HG03457 (cell line): ENCODE measurements at regions not wholly inside any gene's neighbourhood (a gene's known extent, or its start where the extent isn't known, plus 50 kb on each side); places are given as distances from the start of the nearest gene placed in this dataset.
"Not testable (repeated sequence)": the region's sequence is repeated elsewhere in the genome, so short reads cannot be mapped to it uniquely, and the experiment has no call there.

ENCODE experiments used
- ATAC-seq: cut with Tn5 transposase; IDR thresholded peaks from one replicate; pipeline ENCODE4 v1.9.1; 2021; ENCODE audit warnings: moderate number of reproducible peaks; ENCODE audit not compliant: unreplicated experiment

DNA sequence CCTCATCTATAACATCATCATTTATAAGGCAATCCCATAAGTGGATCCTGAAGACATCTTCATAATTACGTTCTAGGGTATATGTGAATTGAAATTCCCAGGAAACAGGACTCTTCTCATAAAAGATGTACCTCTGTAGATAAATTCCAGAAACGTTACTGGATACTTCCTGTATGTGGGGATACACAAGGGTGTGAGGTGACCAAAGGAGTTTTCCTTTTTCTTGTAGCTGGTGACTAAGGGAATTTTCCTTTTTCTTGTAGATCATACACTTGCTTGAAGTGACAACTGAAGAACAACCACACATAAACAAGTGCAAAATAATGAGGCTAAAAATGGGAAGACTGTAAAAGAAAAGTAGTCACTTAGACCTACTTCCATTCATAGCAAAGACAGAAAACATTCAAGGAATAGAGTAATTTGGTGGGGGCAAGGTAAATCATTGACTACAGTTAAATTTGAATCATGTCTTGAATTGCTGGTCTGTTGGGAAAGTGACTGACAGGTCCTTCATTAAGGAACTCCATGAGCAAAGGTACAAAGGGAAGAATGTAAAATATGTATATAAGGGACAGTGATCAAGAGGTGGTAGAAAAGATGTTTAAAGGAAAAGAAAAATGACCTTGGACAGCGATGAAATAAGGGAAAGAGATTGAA lies 53.2 kb upstream of the UBE2E3 start:
- ATAC-seq = no peak

DNA sequence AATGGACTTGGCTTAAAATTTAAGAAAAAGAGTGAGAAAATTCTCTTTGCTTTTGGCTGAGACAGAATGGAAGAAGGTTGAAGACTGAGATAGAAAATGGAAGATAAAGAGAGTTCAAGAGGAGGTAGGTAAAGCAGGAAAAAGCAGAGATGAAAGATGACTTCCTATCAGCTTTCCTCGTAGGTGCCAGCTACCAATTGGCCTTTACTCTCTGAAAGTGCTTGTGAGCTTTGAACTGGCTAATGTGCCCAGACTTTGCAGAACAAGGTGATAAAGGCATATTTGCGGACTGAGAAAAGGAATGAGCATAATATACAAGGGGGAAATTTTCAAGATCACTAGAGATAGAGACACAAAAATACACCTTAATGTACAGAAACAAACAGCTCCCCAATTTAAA lies 54.7 kb upstream of the UBE2E3 start:
- no peak for ATAC-seq

DNA sequence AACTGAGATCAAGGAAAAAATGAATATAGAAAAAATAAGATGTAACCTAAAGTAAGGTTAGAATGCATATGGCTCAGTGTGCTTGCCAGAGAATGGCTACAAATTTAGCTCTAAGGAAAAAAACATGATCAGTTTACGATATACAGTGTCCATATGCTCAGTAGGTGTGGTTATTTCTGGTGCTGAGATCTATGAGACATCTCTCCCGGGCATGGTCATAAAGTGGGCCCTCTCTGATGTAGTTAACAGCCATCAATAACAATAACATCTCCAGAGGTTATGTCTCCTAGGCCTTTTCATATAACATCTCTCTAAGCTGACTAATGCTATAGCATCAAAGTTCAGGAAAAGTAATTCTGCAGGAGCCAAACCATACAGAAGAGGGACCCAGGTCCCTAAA lies 56.3 kb upstream of the UBE2E3 start:
- ATAC-seq = no peak

DNA sequence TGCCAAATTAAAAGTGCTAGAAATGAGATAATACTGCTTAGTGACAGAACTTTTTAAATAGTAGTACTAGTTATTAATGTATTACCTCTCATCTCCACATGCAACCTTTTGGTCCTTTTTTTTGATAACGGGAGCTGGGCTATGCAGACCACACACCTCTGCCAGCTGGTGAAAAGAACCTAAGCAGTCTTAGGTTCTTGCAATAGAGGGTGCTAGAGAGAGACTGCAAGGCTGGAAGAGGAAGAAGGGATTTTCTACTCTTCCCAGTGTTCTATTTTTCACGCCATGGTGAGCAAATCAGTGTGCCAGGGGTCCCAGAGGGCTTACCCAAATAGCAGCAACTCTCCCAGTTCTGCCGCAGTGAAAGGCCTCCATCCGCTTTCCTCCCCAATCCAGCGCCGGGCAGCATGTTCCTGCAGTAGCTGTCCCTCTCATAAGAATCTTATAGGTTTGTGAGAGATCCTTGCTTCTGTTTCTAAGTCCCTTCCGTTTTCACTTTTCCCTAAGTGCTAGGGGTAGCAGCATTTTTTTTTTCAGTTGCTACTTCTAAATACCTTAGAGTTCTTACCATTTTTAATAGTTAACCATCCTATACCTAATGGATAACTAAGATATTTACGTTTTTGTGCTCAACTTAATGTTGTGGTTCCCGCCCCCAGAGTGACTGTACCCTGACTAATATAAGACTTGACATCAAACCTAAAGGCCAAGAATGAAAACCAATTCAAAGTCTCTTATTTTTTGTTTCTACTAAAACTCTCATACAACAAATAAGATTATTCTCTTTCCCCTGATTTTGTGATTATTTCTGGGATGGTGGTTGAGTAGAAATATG lies 69.4 kb upstream of the UBE2E3 start:
- ATAC-seq = no peak

DNA sequence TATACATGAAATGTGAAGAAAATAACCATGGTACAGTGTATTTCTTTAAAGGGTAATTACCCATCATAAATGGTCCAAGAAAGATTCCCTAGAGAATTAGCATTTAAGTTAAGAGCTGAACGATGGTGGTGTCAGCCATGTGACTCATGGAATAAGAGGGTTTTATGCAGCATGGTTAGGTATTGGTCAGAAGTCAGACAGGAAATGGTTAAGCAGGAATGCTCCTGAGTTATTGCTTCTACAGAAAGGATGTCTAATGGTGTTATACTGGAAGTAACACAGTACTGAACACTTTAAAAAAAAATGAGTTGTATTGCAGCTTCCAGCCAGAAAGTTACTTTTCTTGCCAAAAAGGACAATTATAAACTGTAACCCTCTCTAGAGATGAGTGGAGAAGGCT lies 72.7 kb upstream of the UBE2E3 start:
- no peak for ATAC-seq

DNA sequence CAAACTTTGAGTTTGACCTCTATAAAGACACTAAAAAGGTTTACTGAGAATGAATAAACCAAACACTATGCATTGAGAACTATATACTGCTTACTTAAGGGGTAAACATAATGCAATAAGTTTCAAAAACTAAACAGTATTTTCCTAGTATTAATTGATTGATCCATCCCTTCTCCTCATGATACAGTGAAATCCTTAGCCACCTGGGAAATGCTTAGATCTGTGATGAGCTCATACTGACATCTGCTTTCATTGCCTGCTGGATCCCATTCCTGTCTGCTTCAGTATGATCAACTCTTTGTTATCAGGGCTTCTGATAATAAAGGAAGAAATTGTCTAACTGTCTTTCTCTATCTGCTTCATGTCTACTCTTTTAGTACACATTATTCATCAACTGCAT lies 74.9 kb upstream of the UBE2E3 start:
- no peak for ATAC-seq

DNA sequence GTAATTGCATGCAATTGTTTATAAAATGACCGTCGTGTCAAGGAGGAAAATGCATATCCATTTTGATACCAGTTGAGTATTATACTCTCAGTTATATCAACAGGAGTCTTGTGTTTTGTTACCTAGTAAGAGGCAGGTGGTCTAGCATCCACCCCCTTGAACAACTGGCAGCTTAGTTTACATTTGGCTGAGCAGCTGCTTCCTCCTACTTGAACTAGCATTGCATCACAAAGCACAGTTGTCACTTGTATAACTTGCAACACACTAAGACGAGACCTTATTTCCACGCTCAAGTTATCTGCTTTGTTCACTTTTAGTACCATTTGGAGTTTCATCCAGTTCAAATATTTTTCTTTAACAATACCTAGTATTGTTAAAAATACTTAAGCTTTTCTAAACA lies 75.4 kb upstream of the UBE2E3 start:
- ATAC-seq = no peak

DNA sequence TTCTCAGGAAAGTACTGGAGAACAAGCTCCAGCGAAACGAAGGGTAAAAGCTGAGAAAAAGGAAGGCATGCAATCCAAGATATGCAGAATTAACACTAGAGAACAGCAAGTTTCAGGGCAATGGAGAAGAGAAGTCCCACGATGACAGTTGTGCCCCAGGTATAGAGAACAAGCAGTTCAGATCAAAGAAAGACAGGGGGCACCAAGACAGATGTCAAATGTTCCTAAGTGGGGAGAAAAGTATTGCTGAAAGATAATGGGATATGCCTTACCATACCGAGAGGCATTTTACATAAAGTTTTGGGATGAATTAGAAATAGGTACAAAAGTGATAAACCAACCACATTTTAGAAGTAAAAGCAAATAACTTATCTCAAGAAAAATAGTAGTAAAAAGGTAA lies 79.1 kb upstream of the UBE2E3 start:
- no peak for ATAC-seq

DNA sequence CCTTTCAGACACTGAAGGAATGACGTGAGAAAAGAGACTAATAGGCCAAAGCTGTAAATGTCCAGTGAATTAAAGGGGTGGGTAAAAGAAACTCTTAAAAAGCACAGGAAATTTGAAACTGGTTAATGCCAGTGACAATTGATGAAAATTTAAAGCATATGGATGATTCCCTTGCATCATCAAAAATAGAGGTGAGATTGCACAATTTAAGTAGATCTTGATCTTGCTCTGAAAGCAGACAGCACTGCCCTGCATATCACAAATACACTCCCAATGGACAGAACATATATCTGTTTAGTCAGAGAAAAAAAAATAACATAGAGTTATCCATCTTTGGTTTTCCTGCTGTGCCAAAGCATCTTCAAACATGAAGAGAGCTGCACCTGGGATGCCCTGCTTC lies 86.7 kb upstream of the UBE2E3 start:
- ATAC-seq = no peak

DNA sequence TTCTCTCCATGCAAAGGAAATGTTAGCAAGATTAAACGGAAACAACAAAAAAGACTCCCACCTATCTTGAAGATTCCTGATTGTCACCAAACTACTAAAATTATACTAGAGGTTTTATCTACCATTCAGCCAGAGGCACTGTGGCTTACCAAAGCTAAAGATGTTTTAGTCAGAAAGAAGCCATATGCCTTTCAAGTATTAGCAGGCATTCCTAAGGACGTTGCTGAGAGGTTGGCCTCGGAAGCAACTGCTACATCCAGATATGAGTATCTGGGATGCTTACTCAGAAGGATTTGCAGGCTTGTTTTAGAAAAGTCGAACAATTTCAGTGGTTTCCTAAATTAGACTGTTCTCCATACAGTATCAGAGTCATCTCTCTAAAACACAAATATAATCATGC lies 88.3 kb upstream of the UBE2E3 start:
- no peak for ATAC-seq

DNA sequence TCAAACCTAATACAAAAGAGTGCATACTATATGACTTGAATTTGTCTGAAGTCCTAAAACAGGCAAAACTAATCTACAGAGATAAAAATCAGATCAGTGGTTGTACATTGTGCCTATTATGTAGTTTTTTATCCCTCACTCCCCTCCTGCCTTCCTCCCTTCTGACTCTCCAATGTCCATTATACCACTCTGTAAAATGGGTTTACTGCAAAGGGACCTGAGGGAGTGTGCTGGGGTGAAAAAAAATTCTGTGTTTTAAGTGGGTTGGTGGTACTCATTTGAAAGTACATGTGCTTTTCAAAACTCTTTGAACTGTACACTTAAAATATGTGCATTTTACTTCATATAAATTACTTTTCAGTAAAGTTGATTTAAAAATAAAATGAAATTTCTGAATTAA lies 89.0 kb upstream of the UBE2E3 start:
- no peak for ATAC-seq

DNA sequence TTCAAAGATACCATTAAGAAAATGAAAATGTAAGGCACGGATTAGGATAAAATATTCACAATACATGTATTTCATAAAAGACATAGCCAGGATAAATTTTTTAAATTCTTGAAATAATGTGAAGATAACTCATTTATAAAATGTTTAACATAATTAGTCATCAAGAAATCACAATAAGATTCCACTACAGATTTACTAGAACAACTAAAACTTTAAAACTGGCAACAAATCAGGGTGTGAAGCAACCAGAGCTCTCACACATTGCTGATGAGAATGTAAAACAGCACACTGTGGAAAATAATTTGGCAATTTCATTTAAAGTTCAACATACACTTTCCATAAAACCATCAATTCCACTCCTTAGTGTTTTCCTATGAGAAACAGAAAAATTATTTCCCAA lies 89.6 kb upstream of the UBE2E3 start:
- no peak for ATAC-seq

DNA sequence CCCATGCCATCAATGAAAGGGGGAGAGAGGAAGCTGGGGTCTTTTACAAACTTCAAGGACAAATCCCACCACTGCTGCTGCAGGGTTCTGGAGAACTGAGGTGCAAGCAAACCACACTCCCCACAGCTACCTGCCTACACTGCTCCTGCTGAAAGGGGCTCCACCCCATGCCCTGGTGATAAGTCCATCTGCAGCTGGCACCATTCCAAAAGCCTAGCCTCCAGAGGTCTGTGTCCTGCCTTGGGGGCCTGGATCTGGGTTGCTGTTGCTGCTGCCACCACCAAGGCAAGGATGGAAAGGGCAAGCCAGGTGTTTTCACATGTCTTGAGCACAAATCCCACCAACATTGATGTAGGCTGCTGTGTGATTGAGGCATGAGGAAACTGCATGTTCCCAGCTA lies 97.4 kb upstream of the UBE2E3 start:
- no peak for ATAC-seq

DNA sequence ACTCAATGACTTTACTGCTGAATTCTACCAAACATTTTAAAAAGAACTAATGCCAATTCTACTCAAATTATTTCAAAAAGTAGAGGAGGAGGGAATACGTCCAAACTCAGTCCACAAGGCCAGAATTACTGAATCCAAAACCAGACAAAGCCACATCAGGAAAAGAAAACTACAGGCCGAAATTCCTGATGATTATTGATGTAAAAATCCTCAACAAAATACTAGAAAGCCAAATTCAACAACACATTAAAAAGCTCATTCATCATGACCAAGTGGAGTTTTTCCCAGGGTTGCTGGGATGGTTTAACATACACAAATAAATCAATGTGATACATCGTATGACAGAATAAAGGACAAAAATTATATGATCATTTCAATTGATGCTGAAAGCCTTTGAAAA lies 103.9 kb upstream of the UBE2E3 start:
- no peak for ATAC-seq

DNA sequence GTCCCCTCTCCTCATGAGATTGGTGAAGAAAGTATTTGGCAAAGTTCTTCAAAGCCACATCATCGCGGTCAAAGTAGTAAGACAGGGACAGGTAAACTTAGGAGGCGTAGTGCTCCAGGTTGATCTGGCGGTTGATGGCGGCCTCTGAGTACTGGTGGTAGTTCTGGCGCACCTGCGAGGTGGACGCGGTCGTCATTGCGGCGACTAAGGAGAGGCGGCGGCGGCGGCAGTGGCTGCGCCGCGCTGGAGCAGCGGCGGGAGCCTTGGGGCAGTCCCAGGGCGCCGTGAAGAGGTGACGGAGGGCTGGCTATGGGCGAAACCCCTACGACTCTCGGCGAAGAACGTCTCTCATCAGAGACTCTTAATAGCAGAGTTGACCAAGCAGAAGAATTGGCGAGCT lies 107.2 kb upstream of the UBE2E3 start:
- no peak for ATAC-seq

DNA sequence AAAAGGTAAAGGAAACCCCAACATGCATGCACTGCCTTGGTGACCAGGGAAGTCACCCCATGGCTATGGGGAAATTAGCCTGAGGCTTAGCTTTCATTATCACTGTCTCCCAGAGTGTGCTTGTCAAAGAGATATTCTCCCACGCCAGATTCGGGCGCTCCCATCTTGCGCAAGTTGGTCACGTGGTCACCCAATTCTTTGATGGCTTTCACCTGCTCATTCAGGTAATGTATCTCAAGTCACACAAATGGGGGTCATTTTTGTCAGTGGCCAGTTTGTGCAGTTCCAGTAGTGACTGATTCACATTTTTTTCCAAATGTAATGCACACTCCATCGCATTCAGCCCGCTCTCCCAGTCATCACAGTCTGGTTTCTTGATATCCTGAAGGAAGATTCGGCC lies 107.6 kb upstream of the UBE2E3 start:
- not testable (repeated sequence) for ATAC-seq

DNA sequence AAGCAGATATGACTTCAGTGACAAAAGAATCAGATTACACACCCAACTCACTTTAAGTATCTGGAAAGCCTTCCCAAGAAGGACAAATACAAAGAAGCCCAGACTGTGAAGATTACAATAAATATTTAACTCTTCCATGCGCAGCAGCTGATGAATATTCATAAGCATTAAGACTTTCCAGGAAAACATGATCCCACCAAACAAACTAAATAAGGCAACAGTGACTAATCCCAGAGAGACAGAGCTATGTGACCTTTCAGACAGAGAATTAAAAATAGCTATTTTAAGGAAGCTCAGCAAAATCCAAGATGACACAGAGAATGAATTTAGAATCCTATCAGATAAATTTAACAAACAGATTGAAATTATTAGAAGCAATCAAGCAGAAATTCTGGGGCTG lies 108.2 kb upstream of the UBE2E3 start:
- ATAC-seq = no peak

DNA sequence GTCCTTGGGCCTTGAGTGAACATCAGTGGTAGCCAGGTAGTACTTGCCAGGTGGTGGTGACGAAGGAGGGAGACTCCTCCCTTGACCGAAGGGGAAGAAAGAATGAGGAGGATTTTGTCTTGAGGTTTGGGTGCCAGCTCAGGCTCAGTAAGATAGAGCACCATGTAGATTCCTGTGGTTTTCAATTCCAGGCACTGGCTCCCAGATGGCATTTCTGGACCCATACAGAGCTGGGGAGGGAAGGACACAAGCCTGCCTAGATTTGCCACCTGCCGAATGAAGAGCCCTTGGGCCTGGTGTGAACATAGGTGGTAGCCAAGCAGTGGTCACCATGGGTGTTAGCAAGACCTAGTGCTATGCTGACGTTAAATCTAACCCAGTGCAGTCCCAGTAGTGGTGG lies 108.8 kb upstream of the UBE2E3 start:
- no peak for ATAC-seq

DNA sequence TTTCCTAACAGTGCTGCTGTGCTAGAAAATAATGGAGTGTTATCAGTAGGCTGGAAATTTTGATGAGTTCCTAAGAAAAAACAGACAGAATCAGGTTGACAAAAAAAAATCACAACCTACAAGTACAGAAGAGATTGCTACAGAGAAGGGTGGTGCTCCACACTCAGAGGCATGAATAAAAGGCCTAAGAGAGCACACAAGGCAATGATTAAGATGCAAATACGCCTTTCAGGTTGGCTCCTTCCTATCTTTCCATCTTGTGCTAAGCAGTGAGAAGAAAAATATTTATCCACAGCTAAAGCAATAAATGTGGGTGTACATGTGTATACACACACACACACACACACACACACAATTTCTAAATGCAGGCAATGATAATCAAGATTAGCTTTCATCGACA lies 130.6 kb upstream of the UBE2E3 start:
- ATAC-seq = no peak

DNA sequence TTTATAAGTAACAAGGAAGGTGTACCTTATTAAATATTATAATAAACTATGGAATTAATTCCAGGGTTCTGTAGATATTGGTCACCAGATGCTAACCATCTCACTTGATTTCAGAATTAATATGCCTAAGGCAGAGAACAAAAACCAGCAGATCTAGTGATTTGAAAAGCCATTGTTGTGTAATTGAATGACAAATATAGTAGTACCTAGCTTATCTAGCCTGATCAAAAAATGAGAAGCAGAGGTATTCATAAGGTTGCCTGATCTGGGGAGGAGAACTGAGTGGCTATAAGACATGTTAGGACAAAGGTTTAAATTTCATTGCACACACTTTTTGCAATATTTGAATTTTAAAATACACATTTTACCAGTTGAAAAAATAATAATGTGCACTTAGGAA lies 132.0 kb upstream of the UBE2E3 start:
- ATAC-seq = no peak

DNA sequence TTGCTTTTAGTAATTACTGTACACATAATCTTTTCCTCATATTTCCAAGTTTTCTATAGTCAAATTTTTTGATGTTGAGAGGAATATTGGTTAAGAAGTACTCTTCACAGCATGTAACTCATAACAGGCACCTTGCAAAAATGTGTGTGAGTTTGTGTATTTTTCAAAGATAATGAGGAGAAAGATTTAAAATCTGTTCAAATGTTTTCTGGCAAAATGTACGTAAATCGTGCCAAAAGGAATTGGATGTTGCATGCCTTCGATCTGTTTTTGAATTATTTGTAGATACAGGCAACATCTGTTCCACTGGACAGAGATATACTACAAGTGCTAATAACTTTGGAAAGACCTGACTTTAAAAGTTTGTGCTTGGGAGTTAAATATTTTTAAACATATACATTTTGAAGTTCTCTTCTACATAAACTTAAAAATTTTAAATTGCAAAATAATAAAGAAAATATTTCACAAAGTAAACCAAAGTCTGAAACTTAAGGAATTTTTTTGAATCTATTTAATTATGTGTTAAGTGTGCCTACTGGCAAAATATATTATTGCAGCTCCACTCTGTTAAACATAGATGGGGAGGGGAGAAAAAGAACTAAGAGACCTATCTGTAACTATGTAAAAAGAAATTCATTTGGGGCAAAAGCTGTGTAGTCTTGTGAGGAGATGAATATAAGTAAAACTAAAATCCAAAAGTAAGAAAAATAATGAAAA lies 133.5 kb upstream of the UBE2E3 start:
- ATAC-seq = no peak

DNA sequence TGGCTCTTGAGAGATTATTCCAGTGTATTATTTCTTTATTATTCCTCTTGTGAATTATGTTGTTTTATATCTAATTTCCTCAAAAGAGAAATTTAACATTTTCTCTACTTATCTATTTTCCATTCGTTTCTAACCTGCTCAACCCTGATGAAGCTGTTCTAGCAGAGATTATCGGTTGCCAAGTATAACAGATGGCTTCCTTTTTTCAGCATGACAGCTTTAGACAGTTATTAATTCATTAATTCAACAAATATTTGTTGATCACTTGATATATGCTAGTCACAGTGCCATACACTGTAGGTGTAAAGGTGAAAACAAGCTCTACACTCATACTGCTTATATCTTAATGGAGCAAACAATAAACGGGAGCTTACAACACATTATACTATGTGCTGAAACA lies 137.9 kb upstream of the UBE2E3 start:
- ATAC-seq = no peak
